ENCODE measurements at regions not wholly inside any gene's neighbourhood (a gene's known extent, or its start where the extent isn't known, plus 50 kb on each side); places are given as distances from the start of the nearest gene placed in this dataset.

- no peak for TF ChIP-seq CTCF (conservative IDR thresholded peaks at IDR 0.05; ENCODE audit: low read depth, low read length)
- H3K27me3 ChIP-seq (ENCODE audit: insufficient read depth, low read depth): peaks cover 7% of the 10 kb centered on the region; the same call in 1 of the 2 replicates
Observed at GRCh38 chr6:41462033-41462432, 84.1 kb upstream of the FOXP4 start.

GRCh38 chr6:41463062-41463930 is 82.9 kb upstream of the FOXP4 start:
- Histone ChIP-seq H3K4me3 (IDR thresholded peaks at IDR 0.05; ENCODE audit: insufficient read depth, low read depth, low read length) (no peak overlapping the region), H4K20me1 (ENCODE audit: insufficient read depth) (no peaks in the 10 kb centered on the region), H3K27ac (no peak overlapping the region), H2AFZ (ENCODE audit: low read depth) (no peak overlapping the region), H3K27me3 (ENCODE audit: insufficient read depth, low read depth) (peaks cover 7% of the 10 kb centered on the region; the same call in 1 of the 2 replicates), H3K4me2 (no peak overlapping the region), H3K9ac (no peak overlapping the region), H3K79me2 (ENCODE audit: insufficient read depth, low read depth) (no peaks in the 10 kb centered on the region), H3K4me1 (ENCODE audit: low read depth, poor library complexity, severe bottlenecking) (no peaks in the 10 kb centered on the region), H3K36me3 (ENCODE audit: insufficient read depth) (no peaks in the 10 kb centered on the region)
- no peak for TF ChIP-seq CTCF (conservative IDR thresholded peaks at IDR 0.05; ENCODE audit: low read depth, low read length)

More at GRCh38 chr6:41462033-41462432, 84.1 kb upstream of the FOXP4 start:
- Histone ChIP-seq H3K27ac (no peak overlapping the region), H3K79me2 (ENCODE audit: insufficient read depth, low read depth) (no peaks in the 10 kb centered on the region), H3K9ac (no peak overlapping the region), H3K4me2 (no peak overlapping the region), H4K20me1 (ENCODE audit: insufficient read depth) (no peaks in the 10 kb centered on the region), H3K4me1 (ENCODE audit: low read depth, poor library complexity, severe bottlenecking) (no peaks in the 10 kb centered on the region), H3K4me3 (IDR thresholded peaks at IDR 0.05; ENCODE audit: insufficient read depth, low read depth, low read length) (no peak overlapping the region), H2AFZ (ENCODE audit: low read depth) (no peak overlapping the region), H3K36me3 (ENCODE audit: insufficient read depth) (no peaks in the 10 kb centered on the region)

- no peak overlapping the region for H3K27ac ChIP-seq
- no peak overlapping the region for H2AFZ ChIP-seq (ENCODE audit: low read depth)
- no peaks in the 10 kb centered on the region for H3K4me1 ChIP-seq (ENCODE audit: low read depth, poor library complexity, severe bottlenecking)
- H4K20me1 ChIP-seq (ENCODE audit: insufficient read depth): no peaks in the 10 kb centered on the region
- TF ChIP-seq CTCF (conservative IDR thresholded peaks at IDR 0.05; ENCODE audit: low read depth, low read length): no peak
- no peak overlapping the region for H3K9ac ChIP-seq
- no peak overlapping the region for H3K4me3 ChIP-seq (IDR thresholded peaks at IDR 0.05; ENCODE audit: insufficient read depth, low read depth, low read length)
- H3K4me2 ChIP-seq: no peak overlapping the region
- peaks cover 7% of the 10 kb centered on the region; the same call in 1 of the 2 replicates for H3K27me3 ChIP-seq (ENCODE audit: insufficient read depth, low read depth)
- H3K36me3 ChIP-seq (ENCODE audit: insufficient read depth): no peaks in the 10 kb centered on the region
- H3K79me2 ChIP-seq (ENCODE audit: insufficient read depth, low read depth): no peaks in the 10 kb centered on the region
Observed at GRCh38 chr6:41464019-41464418, 82.2 kb upstream of the FOXP4 start.

- no peak for TF ChIP-seq CTCF (conservative IDR thresholded peaks at IDR 0.05; ENCODE audit: low read depth, low read length)
- H2AFZ ChIP-seq (ENCODE audit: low read depth): no peak overlapping the region
- no peak overlapping the region for H3K27ac ChIP-seq
- H3K79me2 ChIP-seq (ENCODE audit: insufficient read depth, low read depth): no peaks in the 10 kb centered on the region
- H3K27me3 ChIP-seq (ENCODE audit: insufficient read depth, low read depth): peaks cover 7% of the 10 kb centered on the region; the same call in 1 of the 2 replicates
- no peaks in the 10 kb centered on the region for H4K20me1 ChIP-seq (ENCODE audit: insufficient read depth)
- H3K36me3 ChIP-seq (ENCODE audit: insufficient read depth): no peaks in the 10 kb centered on the region
- no peak overlapping the region for H3K4me2 ChIP-seq
- H3K4me3 ChIP-seq (IDR thresholded peaks at IDR 0.05; ENCODE audit: insufficient read depth, low read depth, low read length): no peak overlapping the region
- H3K9ac ChIP-seq: no peak overlapping the region
- H3K4me1 ChIP-seq (ENCODE audit: low read depth, poor library complexity, severe bottlenecking): no peaks in the 10 kb centered on the region
Observed at GRCh38 chr6:41464481-41464880, 81.7 kb upstream of the FOXP4 start.
